GM12864 (cell line): ENCODE measurements at regions not wholly inside any gene's neighbourhood (a gene's known extent, or its start where the extent isn't known, plus 50 kb on each side); places are given as distances from the start of the nearest gene placed in this dataset.

ENCODE experiments used
- DNase-seq: peaks from one replicate; pipeline ENCODE4 v3.0.0-alpha.2; 2011; ENCODE audit warnings: low read depth
- H3K4me3 ChIP-seq: 2 replicates; pipeline ENCODE4 v1.5.1; 2011; ENCODE audit warnings: mild to moderate bottlenecking, low read depth, low read length, control low read depth
- CTCF ChIP-seq: IDR thresholded peaks from 2 replicates; pipeline ENCODE4 v1.5.1; 2011; ENCODE audit warnings: low read depth, mild to moderate bottlenecking, moderate library complexity, low read length, control low read depth, inconsistent platforms; ENCODE audit errors: missing control alignments

- no peak for TF ChIP-seq CTCF
- DNase-seq = no peak
- no peak overlapping the region for H3K4me3 ChIP-seq
These were observed 1523.2 kb upstream of the FLRT2 start for GRCh38 chr14:84006643-84007155.

- H3K4me3 ChIP-seq = no peak overlapping the region
- TF ChIP-seq CTCF = no peak
- no peak for DNase-seq
These were observed 1516.5 kb upstream of the FLRT2 start for GRCh38 chr14:84013424-84013823.

GRCh38 chr14:84017495-84017894 is 1512.4 kb upstream of the FLRT2 start:
- no peak for TF ChIP-seq CTCF
- H3K4me3 ChIP-seq = no peak overlapping the region
- no peak for DNase-seq

- no peak for TF ChIP-seq CTCF
- no peak for DNase-seq
- no peak overlapping the region for H3K4me3 ChIP-seq
These were observed 1508.5 kb upstream of the FLRT2 start for GRCh38 chr14:84021433-84021832.

GRCh38 chr14:84024231-84024820 is 1505.6 kb upstream of the FLRT2 start:
- TF ChIP-seq CTCF = no peak
- H3K4me3 ChIP-seq = no peak overlapping the region
- no peak for DNase-seq

- no peak for DNase-seq
- TF ChIP-seq CTCF = no peak
- H3K4me3 ChIP-seq = no peak overlapping the region
These were observed 1504.6 kb upstream of the FLRT2 start for GRCh38 chr14:84025106-84026012.
